ENCODE measurements at regions not wholly inside any gene's neighbourhood (a gene's known extent, or its start where the extent isn't known, plus 50 kb on each side); places are given as distances from the start of the nearest gene placed in this dataset.

DNA sequence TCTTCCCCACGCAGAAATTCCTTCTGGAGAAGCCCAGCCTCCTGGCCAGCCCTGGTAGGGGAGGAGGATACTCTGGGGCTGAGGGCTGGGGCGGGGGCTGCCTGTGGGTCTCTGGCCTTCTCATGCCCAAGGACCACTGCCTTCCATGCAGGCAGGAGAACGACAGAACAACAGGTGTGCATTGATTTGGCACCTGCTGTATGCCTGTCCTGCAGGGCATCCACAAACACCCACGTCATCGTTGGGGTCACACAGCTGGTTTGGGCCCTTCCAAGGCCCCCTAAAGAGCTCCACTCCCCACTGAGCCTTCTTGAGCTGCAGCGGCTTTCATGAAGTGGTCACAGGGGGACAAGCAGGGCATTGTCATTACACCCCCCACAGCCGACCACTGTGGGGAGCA is 60.4 kb downstream of the PHETA1 start:
- TF ChIP-seq GATA3 (IDR thresholded peaks at IDR 0.05; ENCODE audit: borderline replicate concordance) (no peak), EP300 (IDR thresholded peaks at IDR 0.05) (no peak), KDM1A (IDR thresholded peaks at IDR 0.05; ENCODE audit: low read depth) (no peak), RFX5 (IDR thresholded peaks at IDR 0.05) (no peak), FOSL2 (IDR thresholded peaks at IDR 0.05) (no peak), FOSL2 (CRISPR knock-in tag; IDR thresholded peaks at IDR 0.05) (no peak)
- TF ChIP-seq, protein P1, sequence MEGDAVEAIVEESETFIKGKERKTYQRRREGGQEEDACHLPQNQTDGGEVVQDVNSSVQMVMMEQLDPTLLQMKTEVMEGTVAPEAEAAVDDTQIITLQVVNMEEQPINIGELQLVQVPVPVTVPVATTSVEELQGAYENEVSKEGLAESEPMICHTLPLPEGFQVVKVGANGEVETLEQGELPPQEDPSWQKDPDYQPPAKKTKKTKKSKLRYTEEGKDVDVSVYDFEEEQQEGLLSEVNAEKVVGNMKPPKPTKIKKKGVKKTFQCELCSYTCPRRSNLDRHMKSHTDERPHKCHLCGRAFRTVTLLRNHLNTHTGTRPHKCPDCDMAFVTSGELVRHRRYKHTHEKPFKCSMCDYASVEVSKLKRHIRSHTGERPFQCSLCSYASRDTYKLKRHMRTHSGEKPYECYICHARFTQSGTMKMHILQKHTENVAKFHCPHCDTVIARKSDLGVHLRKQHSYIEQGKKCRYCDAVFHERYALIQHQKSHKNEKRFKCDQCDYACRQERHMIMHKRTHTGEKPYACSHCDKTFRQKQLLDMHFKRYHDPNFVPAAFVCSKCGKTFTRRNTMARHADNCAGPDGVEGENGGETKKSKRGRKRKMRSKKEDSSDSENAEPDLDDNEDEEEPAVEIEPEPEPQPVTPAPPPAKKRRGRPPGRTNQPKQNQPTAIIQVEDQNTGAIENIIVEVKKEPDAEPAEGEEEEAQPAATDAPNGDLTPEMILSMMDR (IDR thresholded peaks at IDR 0.05) = no peak
- TF ChIP-seq, protein P2, sequence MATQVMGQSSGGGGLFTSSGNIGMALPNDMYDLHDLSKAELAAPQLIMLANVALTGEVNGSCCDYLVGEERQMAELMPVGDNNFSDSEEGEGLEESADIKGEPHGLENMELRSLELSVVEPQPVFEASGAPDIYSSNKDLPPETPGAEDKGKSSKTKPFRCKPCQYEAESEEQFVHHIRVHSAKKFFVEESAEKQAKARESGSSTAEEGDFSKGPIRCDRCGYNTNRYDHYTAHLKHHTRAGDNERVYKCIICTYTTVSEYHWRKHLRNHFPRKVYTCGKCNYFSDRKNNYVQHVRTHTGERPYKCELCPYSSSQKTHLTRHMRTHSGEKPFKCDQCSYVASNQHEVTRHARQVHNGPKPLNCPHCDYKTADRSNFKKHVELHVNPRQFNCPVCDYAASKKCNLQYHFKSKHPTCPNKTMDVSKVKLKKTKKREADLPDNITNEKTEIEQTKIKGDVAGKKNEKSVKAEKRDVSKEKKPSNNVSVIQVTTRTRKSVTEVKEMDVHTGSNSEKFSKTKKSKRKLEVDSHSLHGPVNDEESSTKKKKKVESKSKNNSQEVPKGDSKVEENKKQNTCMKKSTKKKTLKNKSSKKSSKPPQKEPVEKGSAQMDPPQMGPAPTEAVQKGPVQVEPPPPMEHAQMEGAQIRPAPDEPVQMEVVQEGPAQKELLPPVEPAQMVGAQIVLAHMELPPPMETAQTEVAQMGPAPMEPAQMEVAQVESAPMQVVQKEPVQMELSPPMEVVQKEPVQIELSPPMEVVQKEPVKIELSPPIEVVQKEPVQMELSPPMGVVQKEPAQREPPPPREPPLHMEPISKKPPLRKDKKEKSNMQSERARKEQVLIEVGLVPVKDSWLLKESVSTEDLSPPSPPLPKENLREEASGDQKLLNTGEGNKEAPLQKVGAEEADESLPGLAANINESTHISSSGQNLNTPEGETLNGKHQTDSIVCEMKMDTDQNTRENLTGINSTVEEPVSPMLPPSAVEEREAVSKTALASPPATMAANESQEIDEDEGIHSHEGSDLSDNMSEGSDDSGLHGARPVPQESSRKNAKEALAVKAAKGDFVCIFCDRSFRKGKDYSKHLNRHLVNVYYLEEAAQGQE (IDR thresholded peaks at IDR 0.05) = no peak
- TF ChIP-seq, protein P3, sequence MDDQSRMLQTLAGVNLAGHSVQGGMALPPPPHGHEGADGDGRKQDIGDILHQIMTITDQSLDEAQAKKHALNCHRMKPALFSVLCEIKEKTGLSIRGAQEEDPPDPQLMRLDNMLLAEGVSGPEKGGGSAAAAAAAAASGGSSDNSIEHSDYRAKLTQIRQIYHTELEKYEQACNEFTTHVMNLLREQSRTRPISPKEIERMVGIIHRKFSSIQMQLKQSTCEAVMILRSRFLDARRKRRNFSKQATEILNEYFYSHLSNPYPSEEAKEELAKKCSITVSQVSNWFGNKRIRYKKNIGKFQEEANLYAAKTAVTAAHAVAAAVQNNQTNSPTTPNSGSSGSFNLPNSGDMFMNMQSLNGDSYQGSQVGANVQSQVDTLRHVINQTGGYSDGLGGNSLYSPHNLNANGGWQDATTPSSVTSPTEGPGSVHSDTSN (IDR thresholded peaks at IDR 0.05) = no peak

Data from A549 (cell line).